Gastrocnemius medialis (tissue), 4 donors: ENCODE measurements at regions not wholly inside any gene's neighbourhood (a gene's known extent, or its start where the extent isn't known, plus 50 kb on each side); places are given as distances from the start of the nearest gene placed in this dataset.

Experiments
- ATAC-seq, 2 donors: fragments of 150-250 bp; one replicate each; pipeline ENCODE4 v1.9.1; 2016
- DNase-seq, 2 donors: peaks; one replicate each; pipeline ENCODE4 v3.0.0-alpha.2; 2019
- H3K27ac ChIP-seq, 4 donors: fragments of 200-600 bp; sonication (generic); 1 replicate in 1 of 4; 2 replicates in 3 of 4; pipeline ENCODE4 v1.5.1; 2016 to 2018; ENCODE audit warnings: mild to moderate bottlenecking in 2 of 4, moderate library complexity in 1 of 4
- H3K27me3 ChIP-seq, 3 donors: fragments of 200-600 bp; sonication (generic) in 2 of 3; 1 replicate in 1 of 3; 2 replicates in 2 of 3; pipeline versions ENCODE4 v1.5.1 to v1.6.0; 2016 to 2019; ENCODE audit warnings: mild to moderate bottlenecking in 1 of 3, moderate library complexity in 1 of 3
- H3K36me3 ChIP-seq, 2 donors: fragments of 200-600 bp; sonication (generic) in 1 of 2; one replicate each; pipeline ENCODE4 v1.5.1; 2017 to 2018
- H3K4me1 ChIP-seq, 2 donors: fragments of 200-600 bp; sonication (generic) in 1 of 2; one replicate each; pipeline ENCODE4 v1.5.1; 2016 to 2017; ENCODE audit warnings: mild to moderate bottlenecking in 2 of 2
- H3K4me3 ChIP-seq, 4 donors: fragments of 200-600 bp; sonication (generic) in 3 of 4; 1 replicate in 1 of 4; 2 replicates in 3 of 4; pipeline ENCODE4 v1.5.1; 2016 to 2019; ENCODE audit warnings: mild to moderate bottlenecking in 2 of 4
- H3K9me3 ChIP-seq, 3 donors: fragments of 200-600 bp; sonication (generic) in 2 of 3; 1 replicate in 1 of 3; 2 replicates in 2 of 3; pipeline ENCODE4 v1.5.1; 2016 to 2019
- CTCF ChIP-seq, 5 experiments: fragments of 450-650 bp in 3 of 5; fragments of 200-600 bp in 2 of 5; sonication (generic) in 2 of 5; IDR thresholded peaks in 4 of 5; conservative IDR thresholded peaks in 1 of 5; 1 replicate in 4 of 5; 2 replicates in 1 of 5; pipeline ENCODE4 v1.5.1; 2016 to 2019; ENCODE audit warnings: antibody characterized with exemption in 5 of 5, mild to moderate bottlenecking in 3 of 5, moderate library complexity in 3 of 5
- POLR2A ChIP-seq, 2 donors: fragments of 450-650 bp; IDR thresholded peaks; one replicate each; pipeline ENCODE4 v1.6.1; 2017; ENCODE audit warnings: antibody characterized with exemption in 2 of 2, mild to moderate bottlenecking in 2 of 2, moderate library complexity in 2 of 2
- in situ Hi-C, 4 donors: fragments of 200-750 bp; cut with MboI; loops; one replicate each; pipeline versions ENCODE4 v1.15.0 to v1.8.0; 2017; ENCODE audit warnings: low sequenced_read_pairs in 4 of 4
- intact Hi-C: fragments of 100-400 bp; cut with DNase I; formaldehyde crosslinking; loops from one replicate; pipeline ENCODE4 v1.15.1; 2023; ENCODE audit warnings: low total_unique reads

- H3K9me3 ChIP-seq, result no peaks in the 10 kb centered on the region
- DNase-seq, result no peak
- H3K4me3 ChIP-seq, result no peak overlapping the region
- TF ChIP-seq CTCF (IDR thresholded peaks at IDR 0.05 in 4 of 5, conservative IDR thresholded peaks at IDR 0.05 in 1 of 5), result no peak
- TF ChIP-seq POLR2A (IDR thresholded peaks at IDR 0.05), result no peak
- in situ Hi-C loops (no loop called here), intact Hi-C loops (no loop called here)
- no peak for ATAC-seq
- H3K27me3 ChIP-seq, result peaks cover 0 to 3% (median 3%) of the 10 kb centered on the region in 3 donors
- H3K36me3 ChIP-seq, result no peaks in the 10 kb centered on the region
- H3K27ac ChIP-seq, result no peak overlapping the region
- no peaks in the 10 kb centered on the region for H3K4me1 ChIP-seq
These were observed 645.6 kb downstream of the GALR1 start for GRCh38 chr18:77895250-77895649.

- H3K27ac ChIP-seq, result no peak overlapping the region
- H3K9me3 ChIP-seq, result no peaks in the 10 kb centered on the region
- H3K27me3 ChIP-seq, result peaks cover 0 to 3% (median 3%) of the 10 kb centered on the region in 3 donors
- in situ Hi-C loops (no loop called here), intact Hi-C loops (no loop called here)
- no peaks in the 10 kb centered on the region for H3K36me3 ChIP-seq
- ATAC-seq, result no peak
- DNase-seq, result no peak
- no peaks in the 10 kb centered on the region for H3K4me1 ChIP-seq
- no peak overlapping the region for H3K4me3 ChIP-seq
- TF ChIP-seq POLR2A (IDR thresholded peaks at IDR 0.05) (no peak), CTCF (IDR thresholded peaks at IDR 0.05 in 4 of 5, conservative IDR thresholded peaks at IDR 0.05 in 1 of 5) (no peak)
These were observed 647.1 kb downstream of the GALR1 start for GRCh38 chr18:77896586-77897252.

- intact Hi-C loops, result no loop called here
- in situ Hi-C loops, result no loop called here
- Histone ChIP-seq H3K9me3 (no peaks in the 10 kb centered on the region), H3K4me1 (no peaks in the 10 kb centered on the region), H3K4me3 (no peak overlapping the region), H3K36me3 (no peaks in the 10 kb centered on the region), H3K27me3 (peaks cover 0 to 3% (median 3%) of the 10 kb centered on the region in 3 donors), H3K27ac (no peak overlapping the region)
- DNase-seq, result no peak
- no peak for TF ChIP-seq POLR2A (IDR thresholded peaks at IDR 0.05)
- no peak for TF ChIP-seq CTCF (IDR thresholded peaks at IDR 0.05 in 4 of 5, conservative IDR thresholded peaks at IDR 0.05 in 1 of 5)
- no peak for ATAC-seq
These were observed 648.0 kb downstream of the GALR1 start for GRCh38 chr18:77897606-77898005.

- intact Hi-C loops (loop anchor here (10.0 kb wide), 1 partner anchor 1345 kb away; no protein-coding TSS in a partner anchor), in situ Hi-C loops (no loop called here)
- peak overlapping the region in 2 of 4 donors; percentile 22 to 26 for H3K4me3 ChIP-seq
- TF ChIP-seq POLR2A (IDR thresholded peaks at IDR 0.05) (no peak), CTCF (IDR thresholded peaks at IDR 0.05 in 4 of 5, conservative IDR thresholded peaks at IDR 0.05 in 1 of 5) (peak; percentile 35 to 55 (median 47))
- peaks cover 0 to 3% (median 3%) of the 10 kb centered on the region in 3 donors for H3K27me3 ChIP-seq
- H3K27ac ChIP-seq, result no peak overlapping the region
- no peaks in the 10 kb centered on the region for H3K9me3 ChIP-seq
- ATAC-seq, result no peak
- H3K4me1 ChIP-seq, result no peaks in the 10 kb centered on the region
- DNase-seq, result no peak
- no peaks in the 10 kb centered on the region for H3K36me3 ChIP-seq
These were observed 650.5 kb downstream of the GALR1 start for GRCh38 chr18:77899972-77900754.
